Cardiac muscle cell (in vitro differentiated cells and primary cell): ENCODE measurements at regions not wholly inside any gene's neighbourhood (a gene's known extent, or its start where the extent isn't known, plus 50 kb on each side); places are given as distances from the start of the nearest gene placed in this dataset.

ENCODE experiments used
- DNase-seq, 2 donors: peaks; one replicate each; pipeline versions ENCODE4 v3.0.0 to v3.0.0-alpha.2; 2010 to 2017; ENCODE audit warnings: low read depth in 1 of 2, low spot score in 1 of 2
- H3K27ac ChIP-seq: fragments of 200-600 bp; sonication (generic); 2 replicates; pipeline ENCODE4 v1.5.1; 2016
- H3K27me3 ChIP-seq: fragments of 200-600 bp; sonication (generic); 2 replicates; pipeline ENCODE4 v1.6.0; 2016; ENCODE audit warnings: control low read depth
- H3K36me3 ChIP-seq: fragments of 200-600 bp; sonication (generic); 2 replicates; pipeline ENCODE4 v1.5.1; 2016; ENCODE audit warnings: control low read depth
- H3K4me1 ChIP-seq: fragments of 200-600 bp; sonication (generic); 2 replicates; pipeline ENCODE4 v1.8.1; 2017; ENCODE audit warnings: low read depth, mild to moderate bottlenecking, mixed run types
- H3K4me3 ChIP-seq: fragments of 200-600 bp; sonication (generic); 2 replicates; pipeline ENCODE4 v1.5.1; 2016; ENCODE audit warnings: mild to moderate bottlenecking
- H3K9me3 ChIP-seq: fragments of 200-600 bp; sonication (generic); 2 replicates; pipeline ENCODE4 v1.5.1; 2017; ENCODE audit warnings: low read depth, mild to moderate bottlenecking, control low read depth
- CTCF ChIP-seq: IDR thresholded peaks from 2 replicates; pipeline ENCODE4 v1.5.1; 2012; ENCODE audit warnings: low read depth, mild to moderate bottlenecking, low read length

GRCh38 chr5:2669913-2670312, 81.6 kb downstream of the IRX2 start:
- TF ChIP-seq CTCF = no peak
- Histone ChIP-seq H3K27me3 (no peaks in the 10 kb centered on the region), H3K36me3 (no peaks in the 10 kb centered on the region), H3K4me1 (no peaks in the 10 kb centered on the region), H3K9me3 (no peaks in the 10 kb centered on the region), H3K27ac (no peak overlapping the region), H3K4me3 (no peak overlapping the region)
- DNase-seq = no peak

GRCh38 chr5:2669259-2669658, 82.2 kb downstream of the IRX2 start:
- Histone ChIP-seq H3K27me3 (no peaks in the 10 kb centered on the region), H3K36me3 (no peaks in the 10 kb centered on the region), H3K9me3 (no peaks in the 10 kb centered on the region), H3K4me1 (no peaks in the 10 kb centered on the region), H3K4me3 (no peak overlapping the region), H3K27ac (no peak overlapping the region)
- TF ChIP-seq CTCF = no peak
- no peak for DNase-seq

GRCh38 chr5:2666081-2666480, 85.4 kb downstream of the IRX2 start:
- no peak for TF ChIP-seq CTCF
- no peaks in the 10 kb centered on the region for H3K9me3 ChIP-seq
- no peaks in the 10 kb centered on the region for H3K36me3 ChIP-seq
- no peak overlapping the region for H3K27ac ChIP-seq
- peak in 1 of 2 donors; percentile 39 for DNase-seq
- H3K27me3 ChIP-seq = no peaks in the 10 kb centered on the region
- H3K4me1 ChIP-seq = no peaks in the 10 kb centered on the region
- no peak overlapping the region for H3K4me3 ChIP-seq

GRCh38 chr5:2663489-2663888, 88.0 kb downstream of the IRX2 start:
- no peak for DNase-seq
- Histone ChIP-seq H3K27me3 (no peaks in the 10 kb centered on the region), H3K27ac (no peak overlapping the region), H3K4me3 (no peak overlapping the region), H3K36me3 (no peaks in the 10 kb centered on the region), H3K4me1 (no peaks in the 10 kb centered on the region), H3K9me3 (no peaks in the 10 kb centered on the region)
- TF ChIP-seq CTCF = no peak

- H3K4me1 ChIP-seq = no peaks in the 10 kb centered on the region
- H3K27ac ChIP-seq = no peak overlapping the region
- no peak for TF ChIP-seq CTCF
- H3K27me3 ChIP-seq = no peaks in the 10 kb centered on the region
- DNase-seq = peak in 1 of 2 donors; percentile 5
- no peaks in the 10 kb centered on the region for H3K36me3 ChIP-seq
- no peaks in the 10 kb centered on the region for H3K9me3 ChIP-seq
- H3K4me3 ChIP-seq = no peak overlapping the region
Observed at GRCh38 chr5:2660315-2660714, 91.2 kb downstream of the IRX2 start.
